H9 (cell line): ENCODE measurements at regions not wholly inside any gene's neighbourhood (a gene's known extent, or its start where the extent isn't known, plus 50 kb on each side); places are given as distances from the start of the nearest gene placed in this dataset.

ENCODE experiments used
- DNase-seq: peaks from one replicate; pipeline ENCODE4 v3.0.0-alpha.2; 2017
- H2AFZ ChIP-seq: one replicate; pipeline ENCODE4 v1.6.1; 2013; ENCODE audit warnings: mild to moderate bottlenecking, low read length, control low read depth, moderate library complexity
- H2AK5ac ChIP-seq: 2 replicates; pipeline ENCODE4 v1.6.1; 2013; ENCODE audit warnings: low read length, control low read depth, mixed read lengths; ENCODE audit not compliant: insufficient read length
- H2BK120ac ChIP-seq: one replicate; pipeline ENCODE4 v1.6.1; 2013; ENCODE audit warnings: low read depth, mild to moderate bottlenecking, low read length, control low read depth, inconsistent platforms; ENCODE audit not compliant: poor library complexity, severe bottlenecking
- H2BK12ac ChIP-seq: 2 replicates; pipeline ENCODE4 v1.6.1; 2013; ENCODE audit warnings: low read length, control low read depth, mixed read lengths, low read depth; ENCODE audit not compliant: insufficient read length
- H2BK15ac ChIP-seq: 2 replicates; pipeline ENCODE4 v1.6.1; 2013; ENCODE audit warnings: low read depth, low read length, control low read depth
- H2BK20ac ChIP-seq: one replicate; pipeline ENCODE4 v1.6.1; 2013; ENCODE audit warnings: low read depth, mild to moderate bottlenecking, low read length, control low read depth, inconsistent platforms; ENCODE audit not compliant: poor library complexity, severe bottlenecking
- H2BK5ac ChIP-seq: 2 replicates; pipeline ENCODE4 v1.6.1; 2013; ENCODE audit warnings: low read length, control low read depth, mixed read lengths; ENCODE audit not compliant: insufficient read length
- H3K14ac ChIP-seq: 2 replicates; pipeline ENCODE4 v1.6.1; 2013; ENCODE audit warnings: low read length, control low read depth; ENCODE audit not compliant: insufficient read depth
- H3K18ac ChIP-seq: 2 replicates; pipeline ENCODE4 v1.6.1; 2013; ENCODE audit warnings: low read depth, mild to moderate bottlenecking, mixed read lengths, low read length, control low read depth; ENCODE audit not compliant: insufficient read length
- H3K23ac ChIP-seq: 2 replicates; pipeline ENCODE4 v1.6.1; 2013; ENCODE audit warnings: low read length, control low read depth, mixed read lengths, low read depth; ENCODE audit not compliant: insufficient read length
- H3K23me2 ChIP-seq: 2 replicates; pipeline ENCODE4 v1.6.1; 2013; ENCODE audit warnings: low read depth, mild to moderate bottlenecking, mixed read lengths, low read length, control low read depth; ENCODE audit not compliant: insufficient read length, poor library complexity, severe bottlenecking
- H3K27ac ChIP-seq: 2 replicates; pipeline ENCODE4 v1.5.1; 2013; ENCODE audit warnings: low read length, control low read depth, mixed read lengths, low read depth; ENCODE audit not compliant: insufficient read length
- H3K27me3 ChIP-seq: 2 replicates; pipeline ENCODE4 v1.6.1; 2013; ENCODE audit warnings: low read length, control low read depth, inconsistent platforms; ENCODE audit not compliant: insufficient read depth
- H3K4ac ChIP-seq: 2 replicates; pipeline ENCODE4 v1.6.1; 2013; ENCODE audit warnings: low read depth, mild to moderate bottlenecking, control low read depth, inconsistent platforms, low read length, moderate library complexity
- H3K4me1 ChIP-seq: 2 replicates; pipeline ENCODE4 v1.6.1; 2013; ENCODE audit warnings: low read length, control low read depth, inconsistent platforms; ENCODE audit not compliant: insufficient read depth
- H3K4me2 ChIP-seq: 2 replicates; pipeline ENCODE4 v1.6.1; 2013; ENCODE audit warnings: low read length, control low read depth, mixed read lengths; ENCODE audit not compliant: insufficient read length, insufficient read depth
- H3K56ac ChIP-seq: 2 replicates; pipeline ENCODE4 v1.6.1; 2013; ENCODE audit warnings: low read depth, mild to moderate bottlenecking, mixed read lengths, low read length, control low read depth; ENCODE audit not compliant: insufficient read length
- H3K79me1 ChIP-seq: 2 replicates; pipeline ENCODE4 v1.6.1; 2013; ENCODE audit warnings: low read depth, mild to moderate bottlenecking, moderate library complexity, low read length, control low read depth, inconsistent platforms; ENCODE audit not compliant: insufficient read depth, poor library complexity, severe bottlenecking
- H3K79me2 ChIP-seq: 2 replicates; pipeline ENCODE4 v1.6.1; 2013; ENCODE audit warnings: low read length, control low read depth, inconsistent platforms; ENCODE audit not compliant: insufficient read depth
- H3K9ac ChIP-seq: 2 replicates; pipeline ENCODE4 v1.6.1; 2013; ENCODE audit warnings: low read length, control low read depth, mixed read lengths; ENCODE audit not compliant: insufficient read length; ENCODE audit errors: extremely low read depth
- H3K9me3 ChIP-seq: one replicate; pipeline ENCODE4 v1.6.1; 2013; ENCODE audit warnings: low read depth, low read length, inconsistent platforms; ENCODE audit not compliant: control insufficient read depth
- H3T11ph ChIP-seq: one replicate; pipeline ENCODE4 v1.6.1; 2013; ENCODE audit warnings: mild to moderate bottlenecking, low read length, control low read depth, inconsistent platforms
- H4K20me1 ChIP-seq: one replicate; pipeline ENCODE4 v1.6.1; 2013; ENCODE audit not compliant: control insufficient read depth, insufficient read length, insufficient read depth
- H4K5ac ChIP-seq: 2 replicates; pipeline ENCODE4 v1.6.1; 2013; ENCODE audit warnings: low read depth, mild to moderate bottlenecking, mixed read lengths, low read length, control low read depth; ENCODE audit not compliant: insufficient read length
- H4K8ac ChIP-seq: replicated peaks from 2 replicates; pipeline ENCODE4 v1.6.1; 2013; ENCODE audit warnings: low read length, control low read depth, mixed read lengths, low read depth; ENCODE audit not compliant: insufficient read length
- H4K91ac ChIP-seq: 2 replicates; pipeline ENCODE4 v1.6.1; 2013; ENCODE audit warnings: low read depth, mild to moderate bottlenecking, moderate library complexity, mixed read lengths, low read length, control low read depth; ENCODE audit not compliant: insufficient read length
- H3K27ac Mint-ChIP-seq, 3 experiments: 2 replicates in 2 of 3; 3 replicates in 1 of 3; pipeline ENCODE4 v1.8.0; 2020 to 2021; ENCODE audit warnings: mixed read lengths in 3 of 3, mild to moderate bottlenecking in 1 of 3, moderate library complexity in 1 of 3
- H3K27me3 Mint-ChIP-seq: 2 replicates; pipeline ENCODE4 v1.8.0; 2021; ENCODE audit warnings: low read depth, mild to moderate bottlenecking, moderate library complexity, mixed read lengths
- H3K36me3 Mint-ChIP-seq, 3 experiments: 2 replicates in 2 of 3; 3 replicates in 1 of 3; pipeline ENCODE4 v1.8.0; 2020 to 2021; ENCODE audit warnings: low read depth in 3 of 3, mixed read lengths in 3 of 3; ENCODE audit not compliant: insufficient read depth in 1 of 3
- H3K4me1 Mint-ChIP-seq, 2 experiments: 2 replicates each; pipeline ENCODE4 v1.8.0; 2020; ENCODE audit warnings: mixed read lengths in 2 of 2
- H3K4me3 Mint-ChIP-seq, 2 experiments: 2 replicates in 1 of 2; 3 replicates in 1 of 2; pipeline ENCODE4 v1.8.0; 2020 to 2021; ENCODE audit warnings: mild to moderate bottlenecking in 2 of 2, mixed read lengths in 2 of 2, moderate library complexity in 1 of 2
- H3K9me3 Mint-ChIP-seq, 2 experiments: 2 replicates in 1 of 2; 3 replicates in 1 of 2; pipeline ENCODE4 v1.8.0; 2020; ENCODE audit warnings: mild to moderate bottlenecking in 2 of 2, mixed read lengths in 2 of 2, moderate library complexity in 1 of 2
- WGBS: extraction: QIAGEN DNeasy Blood & Tissue Kit; methylation state at CpG from one replicate; pipeline ENCODE4 v1.1.7; 2013; ENCODE audit warnings: missing lambda C conversion rate, low lambda C conversion rate, mixed read lengths; ENCODE audit not compliant: insufficient read length; ENCODE audit errors: extremely low coverage; 5-methylcytosine and 5-hydroxymethylcytosine counted together
- TF ChIP-seq, protein P1 (sequence below): fragments of 200-600 bp; sonication (generic); conservative IDR thresholded peaks from 3 replicates; pipeline ENCODE4 v1.8.0; 2021; ENCODE audit warnings: antibody characterized with exemption, mild to moderate bottlenecking

DNA sequence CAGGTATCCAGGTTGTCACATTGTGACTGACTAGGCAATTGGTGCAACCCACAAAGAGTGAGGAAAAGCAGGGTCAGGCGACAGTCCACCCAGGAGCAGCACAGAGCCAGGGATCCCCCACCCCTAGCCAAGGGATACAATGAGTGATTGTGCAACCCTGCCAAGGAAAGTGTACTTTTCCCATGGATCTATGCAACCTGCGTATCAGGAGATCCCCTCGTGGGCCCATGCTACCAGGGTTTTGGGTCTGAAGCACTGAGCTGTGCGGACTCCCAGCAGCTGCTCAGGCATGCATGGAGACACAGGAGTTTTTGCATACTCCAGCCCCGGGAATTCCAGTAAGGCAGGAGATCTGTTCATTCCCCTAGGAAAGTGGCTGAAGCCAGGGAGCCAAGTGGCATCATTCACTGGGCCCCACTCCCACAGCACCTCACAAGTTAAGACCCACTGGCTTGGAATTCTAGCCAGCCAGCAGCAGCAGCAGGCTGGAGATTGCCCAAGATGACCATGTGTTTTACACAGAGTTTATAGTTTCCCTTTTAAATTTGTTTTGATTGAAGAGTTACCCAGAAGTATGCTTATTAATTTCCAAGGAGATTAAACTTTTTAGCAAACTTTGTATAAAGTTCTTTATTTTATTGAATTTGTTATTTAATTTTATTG, 136.0 kb downstream of the LTN1 start:
- Histone ChIP-seq H2BK5ac (no peak overlapping the region), H3K23ac (no peak overlapping the region), H3K14ac (no peak overlapping the region), H4K20me1 (no peaks in the 10 kb centered on the region), H2BK120ac (no peak overlapping the region), H3K4ac (no peak overlapping the region), H3K23me2 (no peaks in the 10 kb centered on the region), H2AFZ (no peak overlapping the region), H3K79me2 (no peaks in the 10 kb centered on the region), H4K8ac (no peak overlapping the region), H3K9me3 (no peaks in the 10 kb centered on the region), H3K4me2 (no peak overlapping the region), H2BK12ac (no peak overlapping the region), H3K56ac (no peak overlapping the region), H3K18ac (no peak overlapping the region), H2BK20ac (no peak overlapping the region), H3T11ph (no peak overlapping the region), H4K5ac (no peak overlapping the region), H3K27me3 (no peaks in the 10 kb centered on the region), H2BK15ac (no peak overlapping the region), H2AK5ac (no peak overlapping the region), H3K9ac (no peak overlapping the region), H3K79me1 (no peaks in the 10 kb centered on the region), H4K91ac (no peak overlapping the region), H3K4me1 (no peaks in the 10 kb centered on the region; the same call in 1 of the 2 replicates), H3K27ac (no peak overlapping the region)
- DNase-seq: peak; percentile 44
- H3K4me3 Mint-ChIP-seq: no peak overlapping the region
- TF ChIP-seq, protein P1, sequence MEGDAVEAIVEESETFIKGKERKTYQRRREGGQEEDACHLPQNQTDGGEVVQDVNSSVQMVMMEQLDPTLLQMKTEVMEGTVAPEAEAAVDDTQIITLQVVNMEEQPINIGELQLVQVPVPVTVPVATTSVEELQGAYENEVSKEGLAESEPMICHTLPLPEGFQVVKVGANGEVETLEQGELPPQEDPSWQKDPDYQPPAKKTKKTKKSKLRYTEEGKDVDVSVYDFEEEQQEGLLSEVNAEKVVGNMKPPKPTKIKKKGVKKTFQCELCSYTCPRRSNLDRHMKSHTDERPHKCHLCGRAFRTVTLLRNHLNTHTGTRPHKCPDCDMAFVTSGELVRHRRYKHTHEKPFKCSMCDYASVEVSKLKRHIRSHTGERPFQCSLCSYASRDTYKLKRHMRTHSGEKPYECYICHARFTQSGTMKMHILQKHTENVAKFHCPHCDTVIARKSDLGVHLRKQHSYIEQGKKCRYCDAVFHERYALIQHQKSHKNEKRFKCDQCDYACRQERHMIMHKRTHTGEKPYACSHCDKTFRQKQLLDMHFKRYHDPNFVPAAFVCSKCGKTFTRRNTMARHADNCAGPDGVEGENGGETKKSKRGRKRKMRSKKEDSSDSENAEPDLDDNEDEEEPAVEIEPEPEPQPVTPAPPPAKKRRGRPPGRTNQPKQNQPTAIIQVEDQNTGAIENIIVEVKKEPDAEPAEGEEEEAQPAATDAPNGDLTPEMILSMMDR: no peak
- H3K9me3 Mint-ChIP-seq: no peaks in the 10 kb centered on the region
- H3K27ac Mint-ChIP-seq: peak overlapping the region in 1 of 3 experiments; percentile 88; a peak in 1 of 7 replicates
- no peaks in the 10 kb centered on the region for H3K27me3 Mint-ChIP-seq
- H3K4me1 Mint-ChIP-seq: peaks cover 7% of the 10 kb centered on the region in 2 experiments
- WGBS: no CpG with 5 or more reads among the region's 5 CpGs
- H3K36me3 Mint-ChIP-seq: no peaks in the 10 kb centered on the region
